HG02642 (cell line): ENCODE measurements at regions not wholly inside any gene's neighbourhood (a gene's known extent, or its start where the extent isn't known, plus 50 kb on each side); places are given as distances from the start of the nearest gene placed in this dataset.

Experiments used
- ATAC-seq: cut with Tn5 transposase; IDR thresholded peaks from one replicate; pipeline ENCODE4 v1.9.1; 2021; ENCODE audit warnings: mild to moderate bottlenecking; ENCODE audit not compliant: unreplicated experiment, poor library complexity

DNA sequence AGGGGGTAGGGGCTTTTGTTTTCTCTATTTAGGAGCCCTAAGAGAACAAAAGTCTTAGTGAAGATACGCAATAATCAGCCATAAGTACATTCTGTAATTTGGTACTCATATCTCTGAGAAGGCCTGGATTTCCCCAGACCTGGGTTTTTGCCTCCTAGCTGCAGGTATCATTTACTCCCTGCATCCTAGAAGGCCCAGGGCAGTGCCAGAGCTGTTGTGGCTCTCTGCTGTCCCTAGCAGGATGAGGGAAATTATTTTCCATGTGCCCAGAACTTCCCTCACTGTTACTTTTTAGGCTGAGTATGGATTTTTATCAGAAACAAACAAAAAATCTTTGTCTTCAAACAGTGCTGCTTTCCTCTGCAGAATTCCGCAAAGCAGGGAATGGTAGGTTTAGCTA is 192.5 kb upstream of the SYT1 start:
- no peak for ATAC-seq

GRCh38 chr12:78674311-78675090 is 190.1 kb upstream of the SYT1 start:
- no peak for ATAC-seq

DNA sequence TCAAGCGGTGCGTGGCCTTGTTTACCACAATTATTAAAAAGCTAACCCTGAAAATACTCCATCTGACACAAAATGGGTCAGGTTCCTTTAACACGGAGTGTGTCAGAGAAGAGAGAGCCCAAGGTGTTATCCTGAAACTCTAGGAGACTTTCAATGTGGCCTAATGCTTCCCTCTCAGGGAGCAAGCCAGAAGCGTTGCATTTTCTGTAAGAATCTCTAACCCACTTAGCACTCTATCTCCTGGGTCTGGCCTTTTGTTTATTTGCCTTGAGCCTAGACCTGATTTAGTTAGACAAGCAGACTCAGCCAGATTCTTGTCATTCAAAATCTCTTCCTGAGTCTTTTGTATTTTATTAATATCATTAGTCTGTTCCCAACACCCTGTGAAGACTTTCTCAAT is 184.0 kb upstream of the SYT1 start:
- no peak for ATAC-seq

DNA sequence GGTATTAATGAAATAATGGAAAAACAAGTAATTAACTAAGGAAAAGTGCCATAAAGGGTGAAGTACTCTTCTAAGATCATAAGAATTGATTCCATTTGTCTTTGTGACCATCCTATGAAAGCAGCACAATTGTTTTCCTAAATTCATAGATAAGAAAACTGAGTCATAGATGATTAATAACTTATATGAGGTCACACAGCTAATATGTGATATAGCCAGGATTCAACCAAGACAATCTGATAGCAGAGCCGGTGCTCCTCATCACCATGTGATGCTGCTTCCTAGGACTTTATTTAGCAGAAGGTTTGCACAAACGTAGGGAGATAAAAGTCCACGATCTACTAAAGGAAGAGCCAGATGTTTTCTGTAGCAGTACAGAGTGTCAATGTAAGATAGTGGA is 181.5 kb upstream of the SYT1 start:
- ATAC-seq, result no peak

GRCh38 chr12:78683626-78684025 is 180.9 kb upstream of the SYT1 start:
- ATAC-seq, result no peak

- ATAC-seq, result no peak
Measured at GRCh38 chr12:78684419-78684818, 180.2 kb upstream of the SYT1 start.

DNA sequence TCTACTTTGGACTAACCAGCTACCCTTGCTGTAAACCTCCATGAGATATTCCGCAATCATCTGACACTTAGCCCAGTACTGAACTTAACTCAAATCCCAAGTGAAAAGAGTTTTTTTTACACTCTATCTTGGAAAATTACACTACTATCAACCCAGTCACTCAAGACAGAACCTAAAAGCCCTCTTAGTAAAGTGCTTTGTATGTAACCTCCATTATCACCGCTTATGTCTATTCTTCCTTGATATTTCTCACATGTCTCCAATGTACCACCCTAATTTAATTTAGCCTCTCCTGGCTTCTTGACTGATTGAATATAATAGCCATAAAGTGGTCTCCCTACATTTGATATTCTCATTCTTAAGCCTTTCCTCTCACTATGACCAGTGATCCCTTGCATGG is 168.8 kb upstream of the SYT1 start:
- ATAC-seq, result no peak

DNA sequence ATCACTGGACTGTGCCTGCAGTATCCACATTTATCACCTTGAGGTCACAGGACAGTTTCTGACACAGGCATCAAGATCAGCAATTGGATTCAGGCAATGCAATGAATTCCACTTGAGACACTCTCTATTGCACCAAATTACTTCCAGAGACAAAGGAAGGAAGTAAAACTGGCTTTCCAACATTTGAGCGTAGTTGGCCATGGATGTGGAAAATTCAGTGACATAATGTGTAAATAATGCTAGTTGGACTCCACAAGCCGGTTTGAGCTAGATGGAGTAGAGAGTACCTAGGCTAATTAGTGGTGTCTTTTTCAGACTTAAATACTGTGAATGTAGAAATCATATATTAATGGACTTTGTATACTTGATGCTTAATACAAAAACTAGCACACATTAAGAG is 168.3 kb upstream of the SYT1 start:
- ATAC-seq, result no peak

GRCh38 chr12:78697817-78698415 is 166.7 kb upstream of the SYT1 start:
- no peak for ATAC-seq

GRCh38 chr12:78698747-78699146 is 165.8 kb upstream of the SYT1 start:
- no peak for ATAC-seq

DNA sequence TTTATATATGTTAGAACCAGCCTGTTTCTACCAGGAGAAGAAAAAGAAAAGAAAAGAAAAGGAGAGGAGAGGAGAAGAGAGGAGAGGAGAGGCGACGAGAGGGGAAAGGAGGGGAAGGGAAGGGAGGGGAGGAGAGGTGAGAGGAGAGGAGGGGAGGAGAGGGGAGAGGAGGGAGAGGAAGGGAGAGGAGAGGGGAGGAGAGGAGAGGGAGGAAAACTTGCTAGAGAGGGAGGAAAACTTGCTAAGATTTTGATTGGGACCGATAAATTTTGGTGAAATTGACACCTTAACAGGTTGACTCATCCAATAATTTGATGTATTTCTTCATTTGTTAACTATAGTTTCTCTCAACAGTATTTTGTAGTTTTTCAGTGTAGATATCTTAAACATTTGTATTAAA is 164.0 kb upstream of the SYT1 start:
- no peak for ATAC-seq

GRCh38 chr12:78703820-78704525 is 160.6 kb upstream of the SYT1 start:
- no peak for ATAC-seq

DNA sequence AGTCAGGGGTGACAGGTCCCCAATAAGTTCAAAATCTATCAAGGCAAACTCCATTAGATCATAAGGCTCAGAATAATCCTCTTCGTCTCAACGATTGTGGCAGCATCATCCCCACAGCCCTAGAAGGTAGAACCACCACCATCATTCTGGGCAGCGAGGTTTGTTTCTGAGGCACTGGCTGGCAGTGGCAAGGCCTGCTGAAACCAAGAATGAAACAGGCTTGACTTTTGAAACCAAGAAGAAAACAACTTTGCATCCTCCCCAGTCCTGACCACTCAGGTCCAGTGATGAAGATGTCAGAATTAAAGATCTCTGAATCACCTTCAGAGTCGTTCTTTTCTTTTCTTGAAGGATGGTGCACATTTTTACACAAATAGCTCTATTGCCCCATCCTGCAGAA is 152.6 kb upstream of the SYT1 start:
- ATAC-seq, result no peak

DNA sequence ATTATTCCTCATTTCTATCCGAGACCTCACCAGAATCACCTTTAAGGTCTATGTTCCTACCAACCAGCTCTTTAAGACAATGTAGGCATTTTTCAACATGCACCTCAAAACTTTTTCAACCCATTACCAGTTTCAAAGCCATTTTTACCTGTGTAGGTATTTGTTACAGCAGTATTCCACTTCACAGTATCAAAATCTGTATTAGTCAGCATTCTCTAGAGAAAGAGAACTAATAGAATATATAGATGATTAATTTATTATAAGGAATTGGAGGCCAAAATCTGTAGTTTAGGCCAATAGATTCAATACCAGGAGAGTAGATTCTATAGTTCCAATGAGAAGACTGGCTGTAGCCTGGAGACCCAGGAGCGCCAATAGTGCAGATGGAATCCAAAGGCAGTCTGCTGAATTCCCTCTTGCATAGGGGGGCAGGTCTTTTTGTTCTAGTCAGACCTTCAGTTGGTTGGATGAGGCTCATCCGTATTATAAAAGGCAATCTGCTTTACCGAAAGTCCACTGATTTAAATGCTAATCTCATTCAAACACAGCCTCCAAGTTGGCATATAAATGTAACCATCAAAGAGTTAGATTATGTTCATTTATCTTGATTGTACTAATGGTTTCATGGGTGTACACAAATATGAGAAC is 151.6 kb upstream of the SYT1 start:
- ATAC-seq, result no peak

DNA sequence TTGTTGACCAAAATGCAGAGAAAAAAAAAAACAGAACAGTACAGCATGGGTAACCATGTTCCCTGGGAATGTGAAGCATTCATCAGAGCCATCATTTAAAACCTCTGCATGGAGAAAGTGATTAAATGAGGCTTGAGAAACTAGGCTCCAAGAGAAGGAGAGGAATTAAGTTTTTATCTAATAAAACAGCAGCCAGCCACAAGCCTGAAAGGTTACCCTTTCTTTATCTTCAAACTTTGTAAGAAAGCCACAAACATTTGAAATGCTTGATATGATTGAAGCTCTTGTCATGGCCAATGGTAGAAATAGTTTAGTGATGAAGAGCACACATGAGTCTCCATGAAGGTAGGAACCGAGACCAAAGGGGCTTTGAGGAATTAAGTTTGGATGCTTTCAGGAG is 144.9 kb upstream of the SYT1 start:
- ATAC-seq, result no peak

GRCh38 chr12:78721906-78722305 is 142.7 kb upstream of the SYT1 start:
- ATAC-seq, result no peak

DNA sequence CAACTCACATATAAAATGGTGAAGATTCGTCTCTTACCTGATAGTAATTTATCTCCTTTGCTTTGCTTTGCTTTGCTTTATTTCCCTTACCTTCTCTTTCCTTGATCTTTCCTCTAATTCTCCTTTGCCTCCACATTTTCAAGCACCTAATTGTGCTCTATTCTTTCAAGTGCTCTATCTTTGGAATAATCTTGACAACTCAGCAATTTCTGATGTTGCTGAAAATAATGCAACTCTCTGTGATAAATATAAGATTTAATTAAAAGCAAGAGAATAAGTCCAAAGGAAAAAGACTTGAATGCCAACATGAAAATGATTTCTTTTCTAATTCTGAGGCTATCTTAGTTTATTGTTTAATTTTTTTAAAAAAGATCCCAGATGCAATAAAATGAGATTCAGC is 139.5 kb upstream of the SYT1 start:
- no peak for ATAC-seq

DNA sequence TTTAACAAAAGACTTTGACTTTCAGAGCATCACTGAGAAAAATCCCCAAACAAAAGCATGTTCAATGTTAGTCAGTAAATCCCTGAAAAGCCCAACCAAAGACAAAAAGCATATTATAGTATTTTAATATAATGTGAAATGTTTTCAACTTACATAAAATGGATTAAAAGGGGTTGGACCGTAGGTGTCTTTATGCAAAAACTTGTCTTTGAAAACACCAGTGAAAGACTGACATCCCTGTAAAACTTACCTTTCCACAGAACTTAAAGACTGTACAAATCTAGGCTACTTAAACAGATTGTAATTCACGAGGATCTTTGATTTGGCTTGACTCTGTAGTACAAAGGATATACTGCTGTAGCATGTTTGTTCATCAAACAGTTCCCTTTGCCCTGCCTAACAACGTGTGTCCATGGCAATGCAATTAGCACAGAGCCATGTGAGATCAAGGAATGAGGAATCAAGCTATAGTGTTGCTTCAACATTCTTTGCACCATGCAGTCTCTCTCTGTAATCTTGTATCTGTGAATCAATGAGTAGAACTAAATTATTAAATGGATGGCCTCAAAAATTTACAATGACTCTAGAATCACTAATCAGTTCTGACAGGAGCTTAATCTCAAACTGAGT is 138.5 kb upstream of the SYT1 start:
- ATAC-seq, result no peak

DNA sequence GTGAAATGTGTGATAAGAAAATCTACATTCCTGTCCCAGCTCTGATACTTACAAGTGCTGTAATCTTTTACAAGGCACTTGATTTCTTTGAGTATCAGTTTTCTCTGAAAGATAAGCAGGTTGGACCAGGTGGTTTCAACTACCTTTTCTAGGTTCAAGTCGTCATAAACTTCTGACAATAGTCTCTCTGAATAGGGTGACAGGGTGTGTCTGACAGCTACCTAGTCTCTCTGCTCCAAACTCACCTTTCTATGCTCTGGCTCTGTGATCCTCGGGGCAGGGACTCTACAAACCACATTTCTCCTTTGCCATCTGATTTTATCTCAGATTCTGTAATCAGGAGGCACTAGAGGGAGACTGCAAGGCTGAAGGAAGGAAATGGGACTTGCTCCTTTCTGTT is 137.7 kb upstream of the SYT1 start:
- ATAC-seq, result no peak

DNA sequence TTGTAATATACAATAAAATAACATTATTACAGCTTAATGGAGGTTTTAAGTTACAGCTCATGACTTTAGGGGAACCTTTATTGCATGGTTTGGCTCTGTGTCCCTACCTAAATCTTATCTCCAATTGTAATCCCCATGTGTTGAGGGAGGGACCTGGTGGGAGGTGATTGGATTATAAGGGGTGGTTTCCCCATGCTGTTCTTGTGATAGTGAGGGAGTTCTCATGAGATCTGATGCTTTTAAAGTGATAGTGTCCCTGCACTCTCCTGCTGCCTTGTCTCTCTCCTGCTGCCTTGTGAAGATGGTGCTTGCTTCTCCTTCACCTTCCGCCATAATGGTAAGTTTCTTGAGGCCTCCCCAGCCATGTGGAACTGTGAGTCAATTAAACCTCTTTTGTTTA is 132.1 kb upstream of the SYT1 start:
- no peak for ATAC-seq

DNA sequence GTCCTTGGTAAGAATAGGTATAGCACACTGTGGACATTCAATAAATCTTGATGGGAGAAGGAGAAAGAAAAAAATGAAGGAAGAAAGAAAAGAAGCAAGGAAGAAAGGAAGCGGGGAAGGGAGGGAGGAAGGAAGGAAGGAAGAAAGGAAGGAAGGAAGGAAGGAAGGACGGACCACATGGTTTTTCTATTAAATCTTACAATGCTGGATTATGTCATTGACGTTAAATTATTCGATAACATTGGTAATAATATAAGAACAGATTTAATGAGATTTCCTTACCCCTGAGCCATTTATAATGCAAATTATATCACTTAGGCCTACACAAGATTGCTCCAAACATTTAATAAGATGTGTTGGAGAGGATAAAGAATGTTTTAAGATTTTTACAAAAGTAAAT is 124.9 kb upstream of the SYT1 start:
- no peak for ATAC-seq
